Testis (tissue), 2 donors: ENCODE measurements at regions not wholly inside any gene's neighbourhood (a gene's known extent, or its start where the extent isn't known, plus 50 kb on each side); places are given as distances from the start of the nearest gene placed in this dataset.

Source experiments
- DNase-seq: peaks from one replicate; pipeline ENCODE4 v3.0.0-alpha.2; 2019
- H3K27ac ChIP-seq, 2 donors: fragments of 200-600 bp; sonication (generic); one replicate each; pipeline ENCODE4 v1.5.1; 2019
- H3K27me3 ChIP-seq: fragments of 200-600 bp; sonication (generic); one replicate; pipeline ENCODE4 v1.5.1; 2019
- H3K36me3 ChIP-seq: fragments of 200-600 bp; sonication (generic); one replicate; pipeline ENCODE4 v1.5.1; 2017; ENCODE audit warnings: low read depth; ENCODE audit errors: missing control alignments
- H3K4me1 ChIP-seq: fragments of 200-600 bp; sonication (generic); one replicate; pipeline ENCODE4 v1.5.1; 2019
- H3K4me3 ChIP-seq, 2 donors: fragments of 200-600 bp; sonication (generic); one replicate each; pipeline ENCODE4 v1.5.1; 2017 to 2019
- H3K9me3 ChIP-seq: fragments of 200-600 bp; sonication (generic); one replicate; pipeline ENCODE4 v1.5.1; 2017
- CTCF ChIP-seq, 3 experiments: fragments of 450-650 bp in 2 of 3; fragments of 200-600 bp in 1 of 3; sonication (generic) in 1 of 3; IDR thresholded peaks; one replicate each; pipeline ENCODE4 v1.5.1; 2016 to 2019; ENCODE audit warnings: antibody characterized with exemption in 3 of 3, mild to moderate bottlenecking in 2 of 3, moderate library complexity in 1 of 3
- POLR2A ChIP-seq: fragments of 450-650 bp; IDR thresholded peaks from one replicate; pipeline ENCODE4 v1.6.1; 2017; ENCODE audit warnings: antibody characterized with exemption, mild to moderate bottlenecking, moderate library complexity
- WGBS, 2 donors: methylation state at CpG; one replicate each; pipeline ENCODE4 v1.1.5; 2018; 5-methylcytosine and 5-hydroxymethylcytosine counted together
- intact Hi-C: fragments of 100-400 bp; cut with DNase I; formaldehyde crosslinking; loops from one replicate; pipeline ENCODE4 v1.15.1; 2023; ENCODE audit warnings: low total_unique reads

- WGBS, 2 donors, result 48 to 61% methylated on average over 4 of the region's 4 CpGs
- no peaks in the 10 kb centered on the region for H3K36me3 ChIP-seq
- no peaks in the 10 kb centered on the region for H3K4me1 ChIP-seq
- H3K27ac ChIP-seq, result peak overlapping the region in 1 of 2 donors; percentile 51
- H3K27me3 ChIP-seq, result no peaks in the 10 kb centered on the region
- intact Hi-C loops, result no loop called here
- no peak for DNase-seq
- H3K9me3 ChIP-seq, result no peaks in the 10 kb centered on the region
- TF ChIP-seq CTCF (IDR thresholded peaks at IDR 0.05), result peak in 1 of 3 experiments; percentile 12
- no peak for TF ChIP-seq POLR2A
- H3K4me3 ChIP-seq, result no peak overlapping the region
Measured at GRCh38 chr20:50442512-50442911, 67.7 kb upstream of the PTPN1 start.

- no peaks in the 10 kb centered on the region for H3K4me1 ChIP-seq
- no peak for DNase-seq
- no peaks in the 10 kb centered on the region for H3K9me3 ChIP-seq
- no peaks in the 10 kb centered on the region for H3K36me3 ChIP-seq
- intact Hi-C loops, result no loop called here
- no peak for TF ChIP-seq POLR2A
- TF ChIP-seq CTCF (IDR thresholded peaks at IDR 0.05), result no peak
- H3K27me3 ChIP-seq, result no peaks in the 10 kb centered on the region
- no peak overlapping the region for H3K4me3 ChIP-seq
- no peak overlapping the region for H3K27ac ChIP-seq
- 88 to 90% methylated on average over 13 of the region's 13 CpGs for WGBS, 2 donors
Measured at GRCh38 chr20:50445354-50446151, 64.6 kb upstream of the PTPN1 start.

GRCh38 chr20:50446351-50447101, 63.7 kb upstream of the PTPN1 start:
- Histone ChIP-seq H3K4me3 (no peak overlapping the region), H3K27me3 (no peaks in the 10 kb centered on the region), H3K9me3 (no peaks in the 10 kb centered on the region), H3K4me1 (peaks cover 7% of the 10 kb centered on the region), H3K27ac (no peak overlapping the region), H3K36me3 (no peaks in the 10 kb centered on the region)
- TF ChIP-seq POLR2A (no peak), CTCF (IDR thresholded peaks at IDR 0.05) (no peak)
- intact Hi-C loops, result no loop called here
- WGBS, 2 donors, result 82 to 83% methylated on average over 16 of the region's 16 CpGs
- no peak for DNase-seq

- no peak for DNase-seq
- 78 to 79% methylated on average over 6 of the region's 6 CpGs for WGBS, 2 donors
- Histone ChIP-seq H3K4me1 (peaks cover 8% of the 10 kb centered on the region), H3K27ac (no peak overlapping the region), H3K36me3 (no peaks in the 10 kb centered on the region), H3K27me3 (no peaks in the 10 kb centered on the region), H3K4me3 (no peak overlapping the region), H3K9me3 (no peaks in the 10 kb centered on the region)
- intact Hi-C loops, result no loop called here
- TF ChIP-seq CTCF (IDR thresholded peaks at IDR 0.05) (no peak), POLR2A (no peak)
Measured at GRCh38 chr20:50447102-50447804, 62.9 kb upstream of the PTPN1 start.
